NAMALWA (cell line): ENCODE measurements at regions not wholly inside any gene's neighbourhood (a gene's known extent, or its start where the extent isn't known, plus 50 kb on each side); places are given as distances from the start of the nearest gene placed in this dataset.

ENCODE experiments used
- DNase-seq: peaks from one replicate; pipeline ENCODE4 v3.0.0-alpha.2; 2015; ENCODE audit warnings: low spot score

- DNase-seq: no peak
Observed at GRCh38 chr5:133707629-133708028, 95.3 kb upstream of the FSTL4 start.

- DNase-seq: no peak
Observed at GRCh38 chr5:133706506-133707430, 94.4 kb upstream of the FSTL4 start.

GRCh38 chr5:133705331-133705730, 93.0 kb upstream of the FSTL4 start:
- DNase-seq: no peak

- no peak for DNase-seq
Observed at GRCh38 chr5:133704411-133704810, 92.1 kb upstream of the FSTL4 start.

- DNase-seq: no peak
Observed at GRCh38 chr5:133703935-133704334, 91.6 kb upstream of the FSTL4 start.

- DNase-seq: no peak
Observed at GRCh38 chr5:133702791-133703770, 90.7 kb upstream of the FSTL4 start.

GRCh38 chr5:133701871-133702270, 89.5 kb upstream of the FSTL4 start:
- no peak for DNase-seq

GRCh38 chr5:133700251-133700650, 87.9 kb upstream of the FSTL4 start:
- no peak for DNase-seq

- no peak for DNase-seq
Observed at GRCh38 chr5:133698646-133699526, 86.5 kb upstream of the FSTL4 start.

GRCh38 chr5:133698259-133698554, 85.9 kb upstream of the FSTL4 start:
- no peak for DNase-seq

- DNase-seq: no peak
Observed at GRCh38 chr5:133697536-133698258, 85.4 kb upstream of the FSTL4 start.

- no peak for DNase-seq
Observed at GRCh38 chr5:133696782-133697507, 84.6 kb upstream of the FSTL4 start.

GRCh38 chr5:133696006-133696584, 83.8 kb upstream of the FSTL4 start:
- DNase-seq: no peak

- no peak for DNase-seq
Observed at GRCh38 chr5:133694181-133694831, 82.0 kb upstream of the FSTL4 start.

- DNase-seq: no peak
Observed at GRCh38 chr5:133691448-133691847, 79.1 kb upstream of the FSTL4 start.

- no peak for DNase-seq
Observed at GRCh38 chr5:133690746-133691145, 78.4 kb upstream of the FSTL4 start.

GRCh38 chr5:133688391-133688790, 76.0 kb upstream of the FSTL4 start:
- no peak for DNase-seq

- DNase-seq: no peak
Observed at GRCh38 chr5:133687212-133688061, 75.1 kb upstream of the FSTL4 start.

- DNase-seq: no peak
Observed at GRCh38 chr5:133686566-133686965, 74.2 kb upstream of the FSTL4 start.
